NCI-H1436 treated with DMSO at 0.1 percent for 48 hours (cell line): ENCODE measurements at regions not wholly inside any gene's neighbourhood (a gene's known extent, or its start where the extent isn't known, plus 50 kb on each side); places are given as distances from the start of the nearest gene placed in this dataset.

Experiments used
- DNase-seq: peaks from one replicate; lab custom pipeline; 2025; lab: John Stamatoyannopoulos, UW

GRCh38 chr5:15261269-15261995 is 238.5 kb upstream of the FBXL7 start:
- DNase-seq, result no peak

- no peak for DNase-seq
Measured at GRCh38 chr5:15260356-15261268, 239.4 kb upstream of the FBXL7 start.

GRCh38 chr5:15256485-15256884 is 243.5 kb upstream of the FBXL7 start:
- no peak for DNase-seq

- no peak for DNase-seq
Measured at GRCh38 chr5:15255576-15255975, 244.4 kb upstream of the FBXL7 start.

GRCh38 chr5:15254607-15255006 is 245.4 kb upstream of the FBXL7 start:
- no peak for DNase-seq

GRCh38 chr5:15252331-15252730 is 247.6 kb upstream of the FBXL7 start:
- no peak for DNase-seq

- no peak for DNase-seq
Measured at GRCh38 chr5:15249152-15249551, 250.8 kb upstream of the FBXL7 start.

- no peak for DNase-seq
Measured at GRCh38 chr5:15248731-15249130, 251.2 kb upstream of the FBXL7 start.

- no peak for DNase-seq
Measured at GRCh38 chr5:15245913-15246312, 254.1 kb upstream of the FBXL7 start.

- no peak for DNase-seq
Measured at GRCh38 chr5:15243301-15244020, 256.5 kb upstream of the FBXL7 start.

- no peak for DNase-seq
Measured at GRCh38 chr5:15241216-15241821, 258.7 kb upstream of the FBXL7 start.

GRCh38 chr5:15238006-15238405 is 262.0 kb upstream of the FBXL7 start:
- no peak for DNase-seq

GRCh38 chr5:15236911-15237508 is 263.0 kb upstream of the FBXL7 start:
- DNase-seq, result no peak

GRCh38 chr5:15234911-15235310 is 265.1 kb upstream of the FBXL7 start:
- DNase-seq, result no peak

GRCh38 chr5:15234366-15234765 is 265.6 kb upstream of the FBXL7 start:
- no peak for DNase-seq

- DNase-seq, result no peak
Measured at GRCh38 chr5:15233566-15233965, 266.4 kb upstream of the FBXL7 start.

- DNase-seq, result no peak
Measured at GRCh38 chr5:15222156-15222555, 277.8 kb upstream of the FBXL7 start.

- no peak for DNase-seq
Measured at GRCh38 chr5:15220642-15221173, 279.3 kb upstream of the FBXL7 start.

GRCh38 chr5:15215056-15215455 is 284.9 kb upstream of the FBXL7 start:
- DNase-seq, result no peak

- DNase-seq, result no peak
Measured at GRCh38 chr5:15214010-15214409, 286.0 kb upstream of the FBXL7 start.

GRCh38 chr5:15209053-15209762 is 290.8 kb upstream of the FBXL7 start:
- DNase-seq, result no peak
